Gastroesophageal sphincter (tissue), 4 donors: ENCODE measurements at regions not wholly inside any gene's neighbourhood (a gene's known extent, or its start where the extent isn't known, plus 50 kb on each side); places are given as distances from the start of the nearest gene placed in this dataset.

Experiments
- ATAC-seq: fragments of 150-250 bp; one replicate; pipeline ENCODE4 v1.9.1; 2016; ENCODE audit warnings: mild to moderate bottlenecking, moderate library complexity
- H3K27ac ChIP-seq, 4 donors: fragments of 200-600 bp; sonication (generic) in 3 of 4; 1 replicate in 3 of 4; 2 replicates in 1 of 4; pipeline ENCODE4 v1.5.1; 2016 to 2019
- H3K27me3 ChIP-seq: fragments of 200-600 bp; sonication (generic); one replicate; pipeline ENCODE4 v1.5.1; 2019
- H3K36me3 ChIP-seq, 2 donors: fragments of 200-600 bp; sonication (generic); one replicate each; pipeline ENCODE4 v1.5.1; 2019; ENCODE audit warnings: control low read depth in 1 of 2
- H3K4me1 ChIP-seq, 3 donors: fragments of 200-600 bp; sonication (generic); 1 replicate in 2 of 3; 2 replicates in 1 of 3; pipeline ENCODE4 v1.5.1; 2016 to 2019; ENCODE audit warnings: control low read depth in 2 of 3
- H3K4me3 ChIP-seq, 2 donors: fragments of 200-600 bp; sonication (generic); one replicate each; pipeline ENCODE4 v1.5.1; 2019; ENCODE audit warnings: mild to moderate bottlenecking in 1 of 2, moderate library complexity in 1 of 2
- H3K9me3 ChIP-seq, 3 donors: fragments of 200-600 bp; sonication (generic); one replicate each; pipeline ENCODE4 v1.5.1; 2017 to 2019; ENCODE audit warnings: control low read depth in 2 of 3
- EP300 ChIP-seq: sonication (generic); formaldehyde crosslinking; IDR thresholded peaks from one replicate; pipeline ENCODE4 v1.6.1; 2017; ENCODE audit warnings: antibody characterized with exemption, mild to moderate bottlenecking
- POLR2A ChIP-seq, 2 donors: fragments of 450-650 bp; IDR thresholded peaks; one replicate each; pipeline ENCODE4 v1.6.1; 2017; ENCODE audit warnings: antibody characterized with exemption in 2 of 2, mild to moderate bottlenecking in 2 of 2, moderate library complexity in 1 of 2
- POLR2AphosphoS5 ChIP-seq: sonication (generic); formaldehyde crosslinking; IDR thresholded peaks from one replicate; pipeline ENCODE4 v1.6.1; 2017; ENCODE audit warnings: antibody characterized with exemption
- WGBS, 2 donors: methylation state at CpG; one replicate each; pipeline ENCODE4 v1.1.5; 2018; ENCODE audit warnings: low coverage in 1 of 2; 5-methylcytosine and 5-hydroxymethylcytosine counted together
- TF ChIP-seq, protein P1 (sequence below), 4 experiments: fragments of 200-600 bp in 2 of 4; fragments of 450-650 bp in 2 of 4; sonication (generic) in 1 of 4; IDR thresholded peaks; one replicate each; pipeline ENCODE4 v1.5.1; 2017 to 2019; ENCODE audit warnings: antibody characterized with exemption in 4 of 4, mild to moderate bottlenecking in 2 of 4, moderate library complexity in 2 of 4

DNA sequence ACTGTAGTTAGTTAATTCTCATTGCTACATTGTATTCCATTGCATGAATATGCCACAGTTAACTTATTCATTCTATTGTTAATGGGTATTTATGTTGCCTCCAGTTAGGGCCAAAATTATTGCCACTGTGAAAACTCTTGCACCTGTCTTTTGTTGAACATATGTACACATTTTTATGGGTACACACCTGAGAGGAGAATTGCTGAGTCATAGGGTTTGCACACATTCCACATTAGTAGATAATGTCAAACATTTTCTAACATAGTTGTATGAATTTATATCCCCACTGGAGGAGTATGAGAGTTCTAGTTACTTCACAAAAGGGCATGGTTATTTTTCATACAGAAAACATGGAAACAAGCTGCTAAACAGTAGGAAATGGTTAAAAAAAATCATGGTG, 338.4 kb downstream of the FOXO1 start:
- H3K27ac ChIP-seq = no peak overlapping the region
- no peaks in the 10 kb centered on the region for H3K36me3 ChIP-seq
- no peak for ATAC-seq
- no peak overlapping the region for H3K4me3 ChIP-seq
- TF ChIP-seq POLR2A (IDR thresholded peaks at IDR 0.05) (no peak), POLR2AphosphoS5 (no peak), EP300 (no peak)
- TF ChIP-seq, protein P1, sequence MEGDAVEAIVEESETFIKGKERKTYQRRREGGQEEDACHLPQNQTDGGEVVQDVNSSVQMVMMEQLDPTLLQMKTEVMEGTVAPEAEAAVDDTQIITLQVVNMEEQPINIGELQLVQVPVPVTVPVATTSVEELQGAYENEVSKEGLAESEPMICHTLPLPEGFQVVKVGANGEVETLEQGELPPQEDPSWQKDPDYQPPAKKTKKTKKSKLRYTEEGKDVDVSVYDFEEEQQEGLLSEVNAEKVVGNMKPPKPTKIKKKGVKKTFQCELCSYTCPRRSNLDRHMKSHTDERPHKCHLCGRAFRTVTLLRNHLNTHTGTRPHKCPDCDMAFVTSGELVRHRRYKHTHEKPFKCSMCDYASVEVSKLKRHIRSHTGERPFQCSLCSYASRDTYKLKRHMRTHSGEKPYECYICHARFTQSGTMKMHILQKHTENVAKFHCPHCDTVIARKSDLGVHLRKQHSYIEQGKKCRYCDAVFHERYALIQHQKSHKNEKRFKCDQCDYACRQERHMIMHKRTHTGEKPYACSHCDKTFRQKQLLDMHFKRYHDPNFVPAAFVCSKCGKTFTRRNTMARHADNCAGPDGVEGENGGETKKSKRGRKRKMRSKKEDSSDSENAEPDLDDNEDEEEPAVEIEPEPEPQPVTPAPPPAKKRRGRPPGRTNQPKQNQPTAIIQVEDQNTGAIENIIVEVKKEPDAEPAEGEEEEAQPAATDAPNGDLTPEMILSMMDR (IDR thresholded peaks at IDR 0.05) = no peak
- no peaks in the 10 kb centered on the region for H3K27me3 ChIP-seq
- H3K9me3 ChIP-seq = peaks cover 0 to 9% (median 0%) of the 10 kb centered on the region in 3 donors
- H3K4me1 ChIP-seq = no peaks in the 10 kb centered on the region

DNA sequence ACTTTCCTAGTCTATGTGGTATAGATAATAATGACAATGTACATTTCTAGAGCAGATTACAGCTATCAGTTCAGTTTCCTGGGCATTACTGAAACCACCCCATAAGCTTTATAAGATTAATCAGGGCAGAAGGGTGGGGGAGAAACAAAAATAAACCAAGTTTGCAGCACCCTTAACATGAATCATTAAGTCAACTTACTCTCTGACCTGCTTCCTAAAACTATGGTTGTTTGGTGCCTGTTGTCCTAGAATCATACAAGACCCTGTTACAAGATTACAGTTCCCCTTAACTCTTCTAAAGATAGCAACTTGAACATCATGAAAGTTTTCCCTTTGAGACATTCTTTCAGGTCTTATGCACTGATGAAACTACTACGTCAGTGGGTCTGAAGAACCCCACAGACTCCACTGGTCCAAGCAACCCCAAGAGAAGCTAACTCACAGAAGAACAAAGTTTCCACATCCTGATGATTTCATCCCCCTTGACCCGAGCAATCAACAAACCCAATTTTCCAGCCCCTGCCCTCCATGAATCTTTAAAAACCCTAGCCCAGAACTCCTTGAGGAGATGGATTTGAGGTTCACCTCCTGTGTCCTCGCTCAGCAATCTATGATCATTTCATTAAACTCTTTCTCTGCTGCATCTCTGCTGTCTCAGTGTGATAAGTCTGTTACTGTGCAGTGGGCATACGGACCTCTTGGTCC, 336.5 kb downstream of the FOXO1 start:
- H3K4me3 ChIP-seq = no peak overlapping the region
- no peaks in the 10 kb centered on the region for H3K9me3 ChIP-seq
- H3K4me1 ChIP-seq = no peaks in the 10 kb centered on the region
- no peaks in the 10 kb centered on the region for H3K36me3 ChIP-seq
- TF ChIP-seq EP300 = no peak
- no peak for TF ChIP-seq POLR2A (IDR thresholded peaks at IDR 0.05)
- no peak for TF ChIP-seq POLR2AphosphoS5
- TF ChIP-seq, protein P1 (IDR thresholded peaks at IDR 0.05) = no peak
- no peaks in the 10 kb centered on the region for H3K27me3 ChIP-seq
- 84 to 91% methylated on average over 3 to 4 of the region's 4 CpGs for WGBS, 2 donors
- ATAC-seq = no peak
- no peak overlapping the region for H3K27ac ChIP-seq

DNA sequence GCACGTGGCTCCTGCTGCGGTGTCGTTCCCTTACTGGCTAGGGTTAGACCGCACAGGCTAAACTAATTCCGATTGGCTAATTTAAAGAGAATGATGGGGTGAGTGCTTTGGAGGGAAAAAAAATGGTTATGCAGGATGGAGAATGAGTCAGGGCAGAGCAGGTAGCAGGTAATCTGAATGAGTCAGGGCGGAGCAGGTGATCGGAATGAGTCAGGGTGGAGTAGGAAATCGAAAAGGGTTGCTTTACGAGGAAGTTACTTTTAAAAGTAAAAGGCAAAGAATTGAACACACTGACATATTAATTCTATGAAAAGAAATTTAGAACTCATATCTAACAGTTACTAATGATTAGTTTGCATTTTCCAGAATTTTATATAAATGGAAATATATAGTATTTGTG, 335.5 kb downstream of the FOXO1 start:
- Histone ChIP-seq H3K36me3 (no peaks in the 10 kb centered on the region), H3K4me1 (peaks cover 0 to 1% (median 0%) of the 10 kb centered on the region in 3 donors), H3K4me3 (no peak overlapping the region), H3K9me3 (no peaks in the 10 kb centered on the region), H3K27me3 (no peaks in the 10 kb centered on the region), H3K27ac (no peak overlapping the region)
- 92 to 93% methylated on average over 4 to 9 of the region's 9 CpGs for WGBS, 2 donors
- TF ChIP-seq, protein P1 (IDR thresholded peaks at IDR 0.05) = no peak
- TF ChIP-seq POLR2A (IDR thresholded peaks at IDR 0.05) = no peak
- TF ChIP-seq POLR2AphosphoS5 = no peak
- TF ChIP-seq EP300 = no peak
- ATAC-seq = no peak

DNA sequence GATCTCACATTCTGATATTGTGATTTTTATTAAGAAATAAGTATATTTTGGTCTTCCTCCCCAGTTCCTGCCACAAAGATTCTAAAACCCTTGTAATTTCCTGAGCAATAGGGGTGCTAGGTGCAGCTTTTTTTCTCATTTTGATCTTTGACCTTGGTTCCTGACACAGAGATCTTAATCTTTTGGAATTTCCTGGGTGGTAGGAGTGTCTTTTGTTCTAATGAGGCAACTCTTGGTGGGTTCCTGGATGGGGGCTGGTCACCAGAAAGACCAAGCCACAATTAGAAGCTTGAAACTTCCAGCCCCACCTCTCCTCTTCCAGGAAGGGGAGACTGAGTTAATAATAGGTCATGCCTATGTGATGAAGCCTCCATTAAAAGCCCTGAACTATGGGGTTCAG, 334.6 kb downstream of the FOXO1 start:
- Histone ChIP-seq H3K4me1 (peaks cover 0 to 10% (median 0%) of the 10 kb centered on the region in 3 donors), H3K4me3 (no peak overlapping the region), H3K36me3 (no peaks in the 10 kb centered on the region), H3K27ac (no peak overlapping the region), H3K9me3 (no peaks in the 10 kb centered on the region), H3K27me3 (no peaks in the 10 kb centered on the region)
- TF ChIP-seq, protein P1 (IDR thresholded peaks at IDR 0.05) = no peak
- no peak for TF ChIP-seq POLR2A (IDR thresholded peaks at IDR 0.05)
- TF ChIP-seq EP300 = no peak
- TF ChIP-seq POLR2AphosphoS5 = no peak
- no peak for ATAC-seq

DNA sequence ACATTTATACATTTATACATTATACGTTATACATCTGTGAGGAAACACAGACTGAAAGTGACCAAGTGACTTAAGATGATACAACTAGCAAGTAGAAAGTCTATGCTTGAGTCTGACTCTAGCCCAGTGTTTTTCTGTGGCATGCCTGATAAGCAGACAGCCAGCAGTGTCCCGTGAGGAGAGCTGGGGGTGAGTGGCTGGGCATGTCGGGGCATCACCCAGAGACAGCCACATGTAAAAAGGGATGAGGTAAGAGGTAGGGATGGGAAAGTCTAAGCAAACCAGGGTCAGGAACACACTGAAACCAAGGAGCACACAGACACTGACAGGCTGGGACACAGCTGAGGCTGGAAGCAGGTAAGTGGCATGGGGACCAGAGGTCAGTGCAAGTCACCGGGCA, 333.2 kb downstream of the FOXO1 start:
- no peaks in the 10 kb centered on the region for H3K36me3 ChIP-seq
- no peaks in the 10 kb centered on the region for H3K27me3 ChIP-seq
- TF ChIP-seq POLR2AphosphoS5 (no peak), EP300 (no peak), POLR2A (IDR thresholded peaks at IDR 0.05) (no peak)
- TF ChIP-seq, protein P1 (IDR thresholded peaks at IDR 0.05) = no peak
- no peak for ATAC-seq
- H3K27ac ChIP-seq = no peak overlapping the region
- no peak overlapping the region for H3K4me3 ChIP-seq
- WGBS, 2 donors = 88 to 95% methylated on average over 3 to 4 of the region's 4 CpGs
- H3K9me3 ChIP-seq = no peaks in the 10 kb centered on the region
- H3K4me1 ChIP-seq = peaks cover 0 to 18% (median 0%) of the 10 kb centered on the region in 3 donors
